SU-DHL-6 (cell line): ENCODE measurements at regions not wholly inside any gene's neighbourhood (a gene's known extent, or its start where the extent isn't known, plus 50 kb on each side); places are given as distances from the start of the nearest gene placed in this dataset.

Source experiments
- H2AFZ ChIP-seq: fragments of 200-600 bp; sonication (generic); 2 replicates; pipeline ENCODE4 v1.6.1; 2014; ENCODE audit warnings: low read depth, mild to moderate bottlenecking, moderate library complexity, mixed read lengths, antibody characterized with exemption, low read length; ENCODE audit not compliant: severe bottlenecking
- H3F3A ChIP-seq: fragments of 200-600 bp; shearing (Covaris generic); 2 replicates; pipeline ENCODE4 v1.6.0; 2016; ENCODE audit warnings: antibody characterized with exemption, mild to moderate bottlenecking; ENCODE audit not compliant: insufficient read depth
- H3K27ac ChIP-seq: fragments of 200-600 bp; sonication (generic); 2 replicates; pipeline ENCODE4 v1.5.1; 2016; ENCODE audit warnings: low read depth, mild to moderate bottlenecking, low read length, moderate library complexity, mixed read lengths
- H3K27me3 ChIP-seq: fragments of 200-600 bp; sonication (generic), shearing (Covaris generic); 2 replicates; pipeline ENCODE4 v1.6.0; 2014; ENCODE audit warnings: mild to moderate bottlenecking, low read length
- H3K36me3 ChIP-seq: fragments of 200-600 bp; sonication (generic); 2 replicates; pipeline ENCODE4 v1.6.1; 2014; ENCODE audit warnings: mild to moderate bottlenecking, low read length, mixed read lengths
- H3K4me2 ChIP-seq: fragments of 300-600, 200-600 bp; shearing (Covaris generic), sonication (generic); 2 replicates; pipeline ENCODE4 v1.6.0; 2014; ENCODE audit warnings: low read length, low read depth, mild to moderate bottlenecking; ENCODE audit not compliant: poor library complexity, severe bottlenecking
- H3K4me3 ChIP-seq: fragments of 200-600 bp; sonication (generic); 2 replicates; pipeline ENCODE4 v1.5.1; 2014; ENCODE audit warnings: antibody characterized with exemption, low read length, mild to moderate bottlenecking, mixed read lengths; ENCODE audit not compliant: insufficient read depth, poor library complexity, severe bottlenecking
- H3K79me2 ChIP-seq: fragments of 200-600 bp; sonication (generic); 2 replicates; pipeline ENCODE4 v1.6.1; 2014; ENCODE audit warnings: mild to moderate bottlenecking, low read length, moderate library complexity; ENCODE audit not compliant: insufficient read depth
- H3K9ac ChIP-seq: fragments of 200-600 bp; sonication (generic); 2 replicates; pipeline ENCODE4 v1.7.0; 2014; ENCODE audit warnings: mild to moderate bottlenecking, low read length
- H3K9me2 ChIP-seq: fragments of 200-600 bp; sonication (generic); replicated peaks from 2 replicates; pipeline ENCODE4 v1.6.1; 2014; ENCODE audit warnings: low read length; ENCODE audit not compliant: insufficient read depth
- H3K9me3 ChIP-seq: fragments of 200-600 bp; sonication (generic); 2 replicates; pipeline ENCODE4 v1.6.1; 2014; ENCODE audit warnings: low read length, mixed read lengths; ENCODE audit not compliant: insufficient read depth
- H4K20me1 ChIP-seq: fragments of 200-600 bp; sonication (generic); 2 replicates; pipeline ENCODE4 v1.6.1; 2014; ENCODE audit warnings: low read depth, mild to moderate bottlenecking, antibody characterized with exemption, low read length, moderate library complexity, mixed read lengths
- CTCF ChIP-seq: fragments of 200-600 bp; sonication (generic); IDR thresholded peaks from one replicate; pipeline ENCODE4 v1.5.1; 2017; ENCODE audit warnings: antibody characterized with exemption, mild to moderate bottlenecking, low read length, moderate library complexity; ENCODE audit not compliant: insufficient read depth, poor library complexity, severe bottlenecking
- EZH2phosphoT487 ChIP-seq: fragments of 200-600 bp; sonication (generic), shearing (Covaris generic); conservative IDR thresholded peaks from 2 replicates; pipeline ENCODE4 v1.6.1; 2018; ENCODE audit warnings: mild to moderate bottlenecking, antibody characterized with exemption, low read length, moderate library complexity, mixed read lengths

- H3K9me2 ChIP-seq: no peaks in the 10 kb centered on the region
- H3K79me2 ChIP-seq: no peaks in the 10 kb centered on the region
- H3K36me3 ChIP-seq: no peaks in the 10 kb centered on the region
- no peaks in the 10 kb centered on the region for H4K20me1 ChIP-seq
- H3K9me3 ChIP-seq: no peaks in the 10 kb centered on the region
- H3K27ac ChIP-seq: no peak overlapping the region
- no peak overlapping the region for H3K4me2 ChIP-seq
- no peaks in the 10 kb centered on the region for H3F3A ChIP-seq
- H2AFZ ChIP-seq: no peak overlapping the region
- H3K27me3 ChIP-seq: no peaks in the 10 kb centered on the region
- no peak overlapping the region for H3K9ac ChIP-seq
- TF ChIP-seq EZH2phosphoT487 (no peak), CTCF (no peak)
- H3K4me3 ChIP-seq: no peak overlapping the region
Observed at GRCh38 chr16:65185241-65185778, 63.4 kb upstream of the CDH11 start.

DNA sequence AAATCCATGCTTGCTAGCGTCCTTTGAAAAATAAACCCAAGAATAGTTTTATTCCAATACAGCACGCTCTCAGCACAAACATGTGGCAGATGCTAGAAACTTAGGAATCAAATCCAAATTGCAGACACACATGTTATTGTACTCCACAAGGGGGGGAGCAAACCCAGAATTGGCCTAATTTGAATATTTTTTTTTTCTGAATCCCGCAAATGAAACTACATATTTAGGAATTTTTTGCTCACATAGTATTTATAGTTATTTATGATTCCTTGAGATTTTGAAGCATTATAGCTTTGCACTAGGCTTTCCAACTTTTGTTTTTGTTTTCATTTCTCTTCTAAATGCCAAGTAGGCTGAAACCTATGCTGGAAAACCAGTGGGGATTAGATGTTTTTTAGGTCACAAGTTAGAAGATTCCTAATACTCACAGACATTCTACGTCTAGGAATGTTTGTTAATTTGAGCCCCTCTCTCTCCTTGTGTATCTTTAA, 59.3 kb upstream of the CDH11 start:
- H3K27me3 ChIP-seq: no peaks in the 10 kb centered on the region
- H4K20me1 ChIP-seq: no peaks in the 10 kb centered on the region
- no peak overlapping the region for H3K27ac ChIP-seq
- H3K79me2 ChIP-seq: no peaks in the 10 kb centered on the region
- H3K4me2 ChIP-seq: no peak overlapping the region
- H3K9me3 ChIP-seq: no peaks in the 10 kb centered on the region
- no peak overlapping the region for H2AFZ ChIP-seq
- no peak overlapping the region for H3K4me3 ChIP-seq
- no peaks in the 10 kb centered on the region for H3F3A ChIP-seq
- no peak overlapping the region for H3K9ac ChIP-seq
- no peak for TF ChIP-seq EZH2phosphoT487
- no peak for TF ChIP-seq CTCF
- no peaks in the 10 kb centered on the region for H3K9me2 ChIP-seq
- H3K36me3 ChIP-seq: no peaks in the 10 kb centered on the region

GRCh38 chr16:65178151-65178550, 56.3 kb upstream of the CDH11 start:
- no peaks in the 10 kb centered on the region for H3F3A ChIP-seq
- no peaks in the 10 kb centered on the region for H3K27me3 ChIP-seq
- H3K36me3 ChIP-seq: no peaks in the 10 kb centered on the region
- H3K9me2 ChIP-seq: no peaks in the 10 kb centered on the region
- H3K27ac ChIP-seq: no peak overlapping the region
- H3K4me2 ChIP-seq: no peak overlapping the region
- H3K9me3 ChIP-seq: no peaks in the 10 kb centered on the region
- no peaks in the 10 kb centered on the region for H4K20me1 ChIP-seq
- no peak overlapping the region for H3K4me3 ChIP-seq
- H2AFZ ChIP-seq: no peak overlapping the region
- TF ChIP-seq CTCF (no peak), EZH2phosphoT487 (no peak)
- H3K79me2 ChIP-seq: no peaks in the 10 kb centered on the region
- H3K9ac ChIP-seq: no peak overlapping the region

DNA sequence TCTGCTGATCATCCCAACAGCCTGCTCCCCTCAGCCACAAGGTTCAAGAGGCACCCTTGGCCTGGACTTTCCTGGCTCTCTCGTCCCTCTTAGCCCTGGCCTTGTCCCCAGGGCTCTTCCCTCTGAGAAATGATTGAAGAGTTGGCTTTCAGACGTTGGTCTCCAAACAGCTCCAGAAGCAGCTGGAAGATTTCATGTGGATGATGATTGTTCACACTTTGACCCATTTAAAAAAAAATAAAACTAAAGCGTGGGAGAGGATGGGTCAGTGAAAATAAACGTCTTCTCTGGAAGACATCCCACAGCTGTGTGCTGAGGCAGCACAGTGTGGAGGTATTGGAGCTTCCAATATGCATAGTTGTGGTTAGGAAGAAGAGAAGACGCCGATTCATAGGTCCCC, 54.7 kb upstream of the CDH11 start:
- no peak overlapping the region for H3K9ac ChIP-seq
- H2AFZ ChIP-seq: no peak overlapping the region
- no peak overlapping the region for H3K4me3 ChIP-seq
- H3K4me2 ChIP-seq: no peak overlapping the region
- H3K27ac ChIP-seq: no peak overlapping the region
- H4K20me1 ChIP-seq: no peaks in the 10 kb centered on the region
- H3F3A ChIP-seq: no peaks in the 10 kb centered on the region
- H3K9me3 ChIP-seq: no peaks in the 10 kb centered on the region
- no peaks in the 10 kb centered on the region for H3K36me3 ChIP-seq
- TF ChIP-seq CTCF (no peak), EZH2phosphoT487 (no peak)
- no peaks in the 10 kb centered on the region for H3K9me2 ChIP-seq
- H3K27me3 ChIP-seq: no peaks in the 10 kb centered on the region
- H3K79me2 ChIP-seq: no peaks in the 10 kb centered on the region
